DMS153 (cell line): ENCODE measurements at regions not wholly inside any gene's neighbourhood (a gene's known extent, or its start where the extent isn't known, plus 50 kb on each side); places are given as distances from the start of the nearest gene placed in this dataset.
"Not testable (repeated sequence)": the region's sequence is repeated elsewhere in the genome, so short reads cannot be mapped to it uniquely, and the experiment has no call there.

ENCODE experiments used
- DNase-seq: peaks from one replicate; lab custom pipeline; 2025; lab: John Stamatoyannopoulos, UW

GRCh38 chr4:42205541-42205940 lies 53.1 kb upstream of the BEND4 start:
- DNase-seq = no peak

- DNase-seq = no peak
These were observed 64.2 kb upstream of the BEND4 start for GRCh38 chr4:42216664-42217063.

GRCh38 chr4:42225286-42225685 lies 72.8 kb upstream of the BEND4 start:
- no peak for DNase-seq

GRCh38 chr4:42234817-42235216 lies 82.4 kb upstream of the BEND4 start:
- no peak for DNase-seq

- no peak for DNase-seq
These were observed 83.0 kb upstream of the BEND4 start for GRCh38 chr4:42235304-42236021.

- DNase-seq = no peak
These were observed 84.6 kb upstream of the BEND4 start for GRCh38 chr4:42237010-42237409.

GRCh38 chr4:42237451-42237850 lies 85.0 kb upstream of the BEND4 start:
- no peak for DNase-seq

GRCh38 chr4:42248972-42249371 lies 96.5 kb upstream of the BEND4 start:
- no peak for DNase-seq

GRCh38 chr4:42252315-42252714 lies 99.9 kb upstream of the BEND4 start:
- DNase-seq = no peak

GRCh38 chr4:42257645-42258044 lies 105.2 kb upstream of the BEND4 start:
- not testable (repeated sequence) for DNase-seq

- DNase-seq = no peak
These were observed 110.4 kb upstream of the BEND4 start for GRCh38 chr4:42262701-42263490.

- DNase-seq = no peak
These were observed 113.5 kb upstream of the BEND4 start for GRCh38 chr4:42265782-42266602.

GRCh38 chr4:42267724-42268123 lies 115.3 kb upstream of the BEND4 start:
- DNase-seq = no peak

- no peak for DNase-seq
These were observed 116.4 kb upstream of the BEND4 start for GRCh38 chr4:42268824-42269223.

- no peak for DNase-seq
These were observed 118.6 kb upstream of the BEND4 start for GRCh38 chr4:42271096-42271495.

- no peak for DNase-seq
These were observed 120.0 kb upstream of the SHISA3 start for GRCh38 chr4:42277291-42277690.

GRCh38 chr4:42278709-42279324 lies 118.5 kb upstream of the SHISA3 start:
- no peak for DNase-seq

GRCh38 chr4:42280327-42281095 lies 116.8 kb upstream of the SHISA3 start:
- no peak for DNase-seq

GRCh38 chr4:42281324-42282020 lies 115.8 kb upstream of the SHISA3 start:
- no peak for DNase-seq

GRCh38 chr4:42282081-42282901 lies 115.0 kb upstream of the SHISA3 start:
- peak; percentile 23 for DNase-seq
